Left kidney (tissue), 1 donor: ENCODE measurements at regions not wholly inside any gene's neighbourhood (a gene's known extent, or its start where the extent isn't known, plus 50 kb on each side); places are given as distances from the start of the nearest gene placed in this dataset.

Experiments used
- DNase-seq: peaks from one replicate; pipeline ENCODE4 v3.0.0-alpha.2; 2013

DNA sequence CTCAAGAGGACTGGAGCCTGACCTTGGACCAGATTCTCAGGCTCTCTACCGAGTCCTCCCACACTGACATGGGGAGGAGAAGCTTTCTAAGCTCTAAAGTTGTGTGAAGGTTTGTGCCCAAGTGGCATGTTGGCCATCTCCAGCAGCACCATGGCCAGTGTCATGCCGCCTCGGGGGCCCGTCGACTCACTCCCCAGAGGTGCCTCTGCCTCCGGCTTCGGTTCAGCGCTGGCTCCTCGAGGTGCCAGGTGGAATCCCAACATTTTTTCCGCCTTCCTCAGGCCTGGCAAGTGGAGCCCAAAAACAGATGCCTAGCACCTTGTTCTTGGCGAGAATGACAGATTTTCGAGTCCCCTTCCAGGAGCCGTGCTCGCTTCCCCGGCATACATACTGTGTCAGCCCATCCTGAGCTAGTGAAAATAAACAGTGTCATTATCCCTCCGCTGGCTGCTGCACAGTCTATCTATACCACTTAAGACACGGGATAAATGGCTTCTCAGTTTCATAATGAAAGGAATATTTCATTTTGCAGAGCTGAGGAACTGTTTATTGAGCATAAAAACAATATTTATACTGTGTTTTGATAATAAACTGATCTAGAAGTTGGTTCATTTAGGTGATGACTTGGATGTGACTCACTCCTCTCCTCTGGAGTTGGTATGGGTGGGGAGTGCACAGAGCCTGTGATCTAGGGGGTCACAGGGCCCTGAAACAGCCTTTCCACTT is 328.5 kb upstream of the TLE3 start:
- DNase-seq = no peak

- DNase-seq = no peak
Observed at GRCh38 chr15:70424937-70425411, 327.3 kb upstream of the TLE3 start.

DNA sequence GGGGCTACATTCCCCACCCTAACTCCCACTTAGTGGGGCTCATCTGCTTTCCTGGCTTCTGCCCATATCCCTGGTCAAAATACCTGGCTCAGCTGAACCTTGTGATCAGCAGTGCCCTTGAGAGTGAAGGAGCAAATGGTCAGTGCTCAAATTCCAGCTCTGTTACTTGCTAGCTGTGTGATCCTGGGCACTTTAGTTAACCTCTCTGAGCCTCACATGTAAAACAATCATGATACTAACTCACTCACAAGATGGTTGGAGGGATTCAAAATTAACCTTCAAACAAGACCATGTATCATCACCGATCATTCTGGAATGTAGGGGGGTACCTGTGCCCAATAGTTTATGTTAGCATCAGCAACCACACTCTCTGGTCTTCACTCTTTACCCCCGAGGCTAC is 325.6 kb upstream of the TLE3 start:
- DNase-seq = no peak

- no peak for DNase-seq
Observed at GRCh38 chr15:70422342-70422741, 324.6 kb upstream of the TLE3 start.

DNA sequence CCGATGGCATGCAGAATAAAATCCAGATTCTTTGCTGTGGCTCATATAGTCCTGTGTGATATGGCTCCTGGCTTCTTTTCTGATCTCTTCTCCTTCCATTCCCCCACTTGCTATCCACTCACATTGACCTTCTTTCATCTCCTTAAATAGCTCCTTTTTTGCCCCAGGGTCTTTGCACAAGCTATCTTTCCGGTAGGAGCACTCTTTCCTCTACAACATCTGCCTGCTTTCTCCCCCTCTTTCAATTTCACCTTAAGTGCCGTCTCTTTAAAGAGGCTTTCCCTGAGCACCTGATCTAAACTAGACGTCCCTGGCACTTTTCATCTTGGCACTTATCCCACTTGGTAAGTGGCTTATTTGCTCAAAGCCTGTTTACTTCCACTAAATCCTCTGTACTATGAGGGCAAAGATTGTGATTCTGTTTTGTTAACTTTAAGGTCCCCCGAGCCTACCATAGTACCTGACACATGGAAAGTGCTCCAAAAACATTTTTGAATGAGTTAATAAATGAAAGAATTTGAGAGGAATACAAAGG is 323.3 kb upstream of the TLE3 start:
- DNase-seq = no peak

DNA sequence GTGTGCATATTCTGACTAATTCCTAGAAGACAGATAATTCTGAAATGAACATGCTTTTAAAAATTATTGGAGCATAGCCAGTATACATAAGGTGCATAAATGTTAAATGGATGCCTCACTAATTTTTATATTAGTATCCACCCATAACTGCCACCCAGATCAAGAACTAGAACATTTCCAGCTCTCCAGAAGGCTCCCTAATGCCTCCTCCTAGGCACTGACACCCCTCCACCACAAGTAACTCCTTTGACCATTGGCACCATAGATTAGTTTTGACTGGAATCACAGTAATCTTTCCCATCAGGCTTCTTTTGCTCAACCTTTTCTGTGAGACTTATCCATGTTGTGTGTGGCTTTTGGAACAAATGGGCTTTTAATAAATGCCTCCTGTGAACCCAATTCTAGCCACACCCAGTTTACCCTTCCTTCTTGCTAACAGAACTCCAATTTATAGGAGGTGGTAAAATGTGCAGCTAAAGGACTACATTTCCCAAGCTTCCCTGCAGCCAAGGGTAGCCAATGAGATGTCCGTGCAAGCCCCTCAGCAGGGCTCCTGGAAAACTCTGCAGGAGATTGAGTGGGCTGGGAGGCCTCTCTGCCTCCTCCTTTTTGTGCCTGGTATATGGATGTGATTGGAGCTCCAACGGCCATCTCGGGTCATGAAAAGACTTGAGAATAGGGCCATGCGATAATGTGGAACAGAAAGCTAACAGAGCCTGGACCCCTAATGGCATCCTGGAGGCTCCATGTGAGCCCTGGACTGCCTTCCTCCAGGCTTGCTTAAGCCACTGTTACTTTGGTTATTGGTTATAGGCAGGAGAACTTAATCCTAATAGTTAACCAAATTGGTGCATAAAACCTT is 322.6 kb upstream of the TLE3 start:
- no peak for DNase-seq

GRCh38 chr15:70418943-70419342 is 321.2 kb upstream of the TLE3 start:
- no peak for DNase-seq

GRCh38 chr15:70417535-70417934 is 319.8 kb upstream of the TLE3 start:
- DNase-seq = no peak

- DNase-seq = no peak
Observed at GRCh38 chr15:70416829-70417228, 319.1 kb upstream of the TLE3 start.

DNA sequence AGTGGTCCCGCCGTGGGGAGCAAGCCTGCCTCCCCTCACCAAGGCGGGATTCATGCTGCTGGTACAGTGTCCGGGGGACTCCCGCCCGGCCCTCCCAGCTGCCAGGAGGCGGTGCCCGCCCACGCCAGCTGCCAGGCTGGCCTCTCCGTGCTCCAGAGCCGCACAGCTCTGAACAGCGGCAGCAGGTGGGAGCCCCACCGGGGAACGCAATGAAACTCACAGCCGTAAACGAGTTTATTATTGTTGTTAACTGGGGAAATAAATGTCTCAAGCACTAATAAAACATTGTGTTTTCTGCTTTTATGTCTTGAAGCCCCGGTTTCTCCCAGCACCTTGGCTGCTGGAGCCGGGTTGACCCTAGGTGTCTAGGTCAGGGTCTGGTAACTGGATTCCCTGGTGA is 317.7 kb upstream of the TLE3 start:
- DNase-seq = no peak

DNA sequence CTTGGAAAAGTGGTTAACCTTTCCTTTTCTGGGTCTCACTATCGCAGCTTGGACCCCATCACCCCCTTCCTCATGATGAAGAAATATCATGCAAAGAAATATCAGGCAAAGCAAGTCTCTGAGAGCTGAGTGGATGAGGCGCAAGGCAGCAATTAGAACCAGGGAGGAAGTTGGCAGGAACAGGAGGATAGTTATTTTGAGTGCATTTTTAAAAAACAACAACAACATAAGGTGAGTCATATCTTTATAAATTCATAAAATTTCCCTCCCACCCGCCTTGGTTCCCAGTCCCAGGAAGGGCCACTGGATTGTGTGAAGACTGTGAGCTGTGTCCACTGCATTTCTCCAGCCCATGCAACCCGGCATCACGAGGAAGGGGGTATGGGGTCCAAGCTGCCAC is 316.9 kb upstream of the TLE3 start:
- no peak for DNase-seq

GRCh38 chr15:70412794-70413193 is 315.1 kb upstream of the TLE3 start:
- DNase-seq = no peak

GRCh38 chr15:70411143-70411863 is 313.6 kb upstream of the TLE3 start:
- DNase-seq = no peak

DNA sequence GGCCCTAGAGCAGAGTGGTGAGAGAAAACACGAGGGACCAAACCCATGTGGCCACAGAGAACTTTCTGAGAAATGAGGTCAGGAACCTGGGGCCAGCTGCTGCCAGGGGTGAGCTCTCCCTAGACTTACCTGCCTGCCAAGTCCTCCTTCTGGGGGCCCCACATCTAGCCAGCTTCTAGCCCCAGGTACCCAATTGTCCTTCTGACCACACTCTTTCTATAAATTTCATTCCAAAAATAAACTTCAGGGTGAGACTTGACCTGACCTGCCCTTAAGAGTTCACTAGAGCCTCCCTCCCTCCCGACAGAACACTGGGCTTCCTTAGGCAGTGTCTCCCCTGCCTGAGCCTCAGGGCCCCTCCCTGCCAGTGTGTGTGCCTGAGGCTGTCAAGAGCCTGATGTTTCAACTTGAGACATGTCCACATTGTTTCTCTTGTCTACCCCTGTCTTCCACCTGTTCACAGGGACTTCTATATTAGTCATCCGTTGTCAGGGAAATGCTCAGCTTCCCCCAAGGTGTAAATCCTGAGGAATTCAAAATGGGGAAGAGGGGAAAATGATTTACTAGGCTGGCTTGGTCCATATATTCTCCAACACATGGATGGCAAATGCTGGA is 312.8 kb upstream of the TLE3 start:
- DNase-seq = no peak

DNA sequence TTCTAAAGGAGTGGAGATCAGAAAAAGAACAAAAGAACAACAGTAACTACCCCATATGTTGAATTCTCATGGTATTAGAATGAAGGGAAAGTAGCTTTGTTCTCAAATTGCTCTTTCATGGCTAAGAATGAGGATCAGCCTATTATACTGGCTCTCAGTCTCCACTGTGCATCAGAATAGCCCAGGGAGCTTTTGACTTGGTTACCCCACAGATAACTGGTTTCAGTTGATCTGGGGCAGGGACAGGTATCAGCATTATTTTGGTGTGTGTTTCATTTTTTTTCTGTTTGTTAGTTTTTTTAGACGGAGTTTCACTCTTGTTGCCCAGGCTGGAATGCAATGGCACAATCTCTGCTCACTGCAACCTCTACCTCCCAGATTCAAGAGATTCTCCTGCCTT is 311.7 kb upstream of the TLE3 start:
- DNase-seq = no peak

- DNase-seq = no peak
Observed at GRCh38 chr15:70407955-70408354, 310.2 kb upstream of the TLE3 start.

GRCh38 chr15:70407336-70407670 is 309.6 kb upstream of the TLE3 start:
- no peak for DNase-seq

GRCh38 chr15:70406617-70407335 is 309.1 kb upstream of the TLE3 start:
- DNase-seq = no peak

DNA sequence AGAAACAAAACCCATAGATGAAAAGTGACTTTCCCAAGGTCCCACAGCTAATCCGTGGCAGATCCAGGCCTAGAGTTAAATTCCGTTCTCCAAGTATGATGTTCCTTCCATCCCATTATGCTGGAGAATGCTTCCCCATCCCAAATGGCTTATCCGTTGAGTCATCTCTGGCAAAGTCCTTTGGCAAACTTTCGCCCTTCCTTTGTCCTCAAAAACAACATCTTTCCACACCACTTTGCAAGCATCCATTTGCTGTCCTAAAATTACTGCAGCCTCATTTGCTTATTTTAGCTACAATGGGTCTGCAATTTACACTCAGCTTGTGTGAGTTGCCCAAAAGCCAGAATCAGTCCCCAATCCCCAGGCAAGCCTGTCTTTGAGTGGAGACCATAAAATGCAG is 304.0 kb upstream of the TLE3 start:
- no peak for DNase-seq

DNA sequence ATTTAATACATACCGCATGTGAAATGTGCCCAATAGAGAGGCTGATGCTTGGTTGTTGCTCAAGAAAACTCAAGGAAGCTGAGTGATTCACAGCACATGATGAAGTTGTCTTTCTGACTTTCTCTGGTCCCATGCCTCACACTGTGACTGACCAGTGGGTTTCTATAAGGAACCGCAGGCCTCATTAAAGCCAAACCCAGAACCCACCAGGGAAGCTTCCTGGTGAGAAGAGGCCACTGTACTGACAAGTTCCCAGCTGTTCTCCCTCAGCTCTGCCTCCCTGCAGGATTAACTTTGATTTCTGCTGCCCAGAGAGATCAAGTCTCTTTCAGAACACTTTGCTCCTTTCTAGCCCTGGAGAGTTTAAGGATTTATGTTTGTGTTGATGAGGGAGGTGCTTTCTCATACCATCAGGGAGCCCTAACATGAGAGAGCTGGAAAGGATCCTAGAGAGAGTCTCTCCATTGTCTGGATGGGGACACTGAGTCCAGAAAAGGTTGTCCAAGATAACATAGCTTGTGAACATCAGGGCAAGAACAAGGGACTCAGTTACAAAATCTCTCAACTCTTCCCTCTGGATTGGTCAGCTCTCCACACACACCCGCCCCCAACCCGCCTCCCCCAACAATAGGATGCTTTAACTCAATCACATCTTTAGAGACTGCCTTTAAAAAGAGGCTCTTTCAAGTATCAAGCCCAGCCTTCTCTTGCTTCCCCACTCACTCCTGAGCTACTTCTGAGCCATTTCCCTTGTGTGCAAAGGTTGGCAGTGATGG is 303.2 kb upstream of the TLE3 start:
- DNase-seq = no peak

DNA sequence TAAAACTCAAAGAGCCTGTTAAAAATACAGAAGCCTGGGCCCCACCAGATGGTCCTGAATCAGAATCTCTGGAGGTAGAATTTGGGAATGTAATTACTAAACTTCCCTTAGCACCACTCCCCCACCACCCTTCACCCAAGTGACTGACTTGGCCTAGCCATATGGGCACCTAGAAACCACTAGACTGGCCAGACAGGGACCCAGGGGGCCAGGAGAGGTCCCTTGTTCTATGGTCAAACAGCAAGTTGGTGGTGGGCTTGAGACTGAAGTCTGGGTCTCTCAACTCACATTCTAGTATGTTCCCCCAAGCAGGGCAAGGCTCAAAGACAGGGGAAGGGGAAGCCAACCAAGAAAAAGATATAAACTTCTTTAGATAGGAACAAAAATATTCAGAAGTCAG is 301.5 kb upstream of the TLE3 start:
- no peak for DNase-seq
